ENCODE measurements at regions not wholly inside any gene's neighbourhood (a gene's known extent, or its start where the extent isn't known, plus 50 kb on each side); places are given as distances from the start of the nearest gene placed in this dataset.

DNA sequence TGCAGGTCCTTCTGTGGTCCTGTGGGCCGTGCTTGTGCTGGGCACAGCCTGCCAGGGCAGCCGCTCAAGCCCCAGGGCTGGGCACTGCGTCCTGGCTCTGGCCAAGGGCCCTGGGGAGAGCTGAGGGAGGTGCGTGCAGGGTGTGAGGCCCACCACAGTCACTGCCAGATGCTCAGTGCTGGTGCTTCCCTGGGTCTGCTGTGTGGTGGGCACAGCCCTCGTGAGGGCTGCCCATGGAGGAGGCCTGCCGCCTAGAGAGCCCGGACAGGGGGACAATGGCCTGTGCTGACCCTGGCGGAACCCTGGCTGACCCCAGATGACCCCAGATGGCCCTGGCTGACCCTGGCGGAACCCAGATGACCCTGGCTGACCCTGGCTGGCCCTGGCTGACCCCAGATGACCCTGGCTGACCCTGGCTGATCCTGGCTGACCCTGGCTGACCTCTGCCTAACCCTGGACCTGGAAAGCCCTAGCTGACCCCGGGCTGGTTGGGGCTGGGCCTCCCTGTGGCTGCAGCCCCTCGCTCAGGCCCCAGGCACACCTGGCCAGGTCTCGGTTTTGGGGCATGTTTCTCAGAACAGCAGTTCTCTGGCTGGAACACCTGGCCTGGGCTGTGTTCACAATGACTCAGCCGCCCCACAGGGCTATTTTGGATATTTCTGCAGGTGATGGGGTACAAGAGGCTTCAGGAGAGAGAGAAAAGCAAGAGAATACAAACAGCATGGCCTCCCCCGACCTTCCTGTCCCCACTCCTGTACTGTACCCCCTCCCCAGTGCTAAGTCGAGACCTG lies 55.4 kb downstream of the TMEM121 start:
- TF ChIP-seq, protein P1, sequence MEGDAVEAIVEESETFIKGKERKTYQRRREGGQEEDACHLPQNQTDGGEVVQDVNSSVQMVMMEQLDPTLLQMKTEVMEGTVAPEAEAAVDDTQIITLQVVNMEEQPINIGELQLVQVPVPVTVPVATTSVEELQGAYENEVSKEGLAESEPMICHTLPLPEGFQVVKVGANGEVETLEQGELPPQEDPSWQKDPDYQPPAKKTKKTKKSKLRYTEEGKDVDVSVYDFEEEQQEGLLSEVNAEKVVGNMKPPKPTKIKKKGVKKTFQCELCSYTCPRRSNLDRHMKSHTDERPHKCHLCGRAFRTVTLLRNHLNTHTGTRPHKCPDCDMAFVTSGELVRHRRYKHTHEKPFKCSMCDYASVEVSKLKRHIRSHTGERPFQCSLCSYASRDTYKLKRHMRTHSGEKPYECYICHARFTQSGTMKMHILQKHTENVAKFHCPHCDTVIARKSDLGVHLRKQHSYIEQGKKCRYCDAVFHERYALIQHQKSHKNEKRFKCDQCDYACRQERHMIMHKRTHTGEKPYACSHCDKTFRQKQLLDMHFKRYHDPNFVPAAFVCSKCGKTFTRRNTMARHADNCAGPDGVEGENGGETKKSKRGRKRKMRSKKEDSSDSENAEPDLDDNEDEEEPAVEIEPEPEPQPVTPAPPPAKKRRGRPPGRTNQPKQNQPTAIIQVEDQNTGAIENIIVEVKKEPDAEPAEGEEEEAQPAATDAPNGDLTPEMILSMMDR (IDR thresholded peaks at IDR 0.05) = no peak
- no peak for TF ChIP-seq POLR2A (IDR thresholded peaks at IDR 0.05)
